ENCODE measurements at regions not wholly inside any gene's neighbourhood (a gene's known extent, or its start where the extent isn't known, plus 50 kb on each side); places are given as distances from the start of the nearest gene placed in this dataset.

DNA sequence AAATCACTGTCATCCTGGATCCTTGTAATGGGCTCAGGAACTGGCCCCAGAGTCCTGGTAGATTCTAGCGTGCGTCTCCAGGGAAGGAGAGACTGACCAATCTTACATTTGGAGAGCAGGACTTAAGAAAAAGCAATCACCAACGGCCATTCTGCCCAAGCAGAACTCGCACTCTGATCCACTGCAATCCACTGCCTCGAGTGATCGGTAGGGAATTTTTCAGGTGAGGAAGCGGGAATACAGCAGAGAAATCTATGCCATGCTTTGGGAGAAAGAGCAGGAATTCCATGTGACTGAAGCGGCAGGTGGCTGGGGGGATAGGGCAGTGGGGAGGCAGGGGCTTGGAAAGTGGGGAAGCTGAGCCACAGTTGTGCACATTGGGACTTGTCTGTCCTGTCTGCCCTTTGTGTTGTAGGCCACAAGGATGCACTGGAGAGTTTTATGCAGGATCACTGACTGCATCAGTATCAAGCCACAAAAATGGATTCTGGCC lies 143.9 kb upstream of the HS3ST2 start:
- TF ChIP-seq, protein P1, sequence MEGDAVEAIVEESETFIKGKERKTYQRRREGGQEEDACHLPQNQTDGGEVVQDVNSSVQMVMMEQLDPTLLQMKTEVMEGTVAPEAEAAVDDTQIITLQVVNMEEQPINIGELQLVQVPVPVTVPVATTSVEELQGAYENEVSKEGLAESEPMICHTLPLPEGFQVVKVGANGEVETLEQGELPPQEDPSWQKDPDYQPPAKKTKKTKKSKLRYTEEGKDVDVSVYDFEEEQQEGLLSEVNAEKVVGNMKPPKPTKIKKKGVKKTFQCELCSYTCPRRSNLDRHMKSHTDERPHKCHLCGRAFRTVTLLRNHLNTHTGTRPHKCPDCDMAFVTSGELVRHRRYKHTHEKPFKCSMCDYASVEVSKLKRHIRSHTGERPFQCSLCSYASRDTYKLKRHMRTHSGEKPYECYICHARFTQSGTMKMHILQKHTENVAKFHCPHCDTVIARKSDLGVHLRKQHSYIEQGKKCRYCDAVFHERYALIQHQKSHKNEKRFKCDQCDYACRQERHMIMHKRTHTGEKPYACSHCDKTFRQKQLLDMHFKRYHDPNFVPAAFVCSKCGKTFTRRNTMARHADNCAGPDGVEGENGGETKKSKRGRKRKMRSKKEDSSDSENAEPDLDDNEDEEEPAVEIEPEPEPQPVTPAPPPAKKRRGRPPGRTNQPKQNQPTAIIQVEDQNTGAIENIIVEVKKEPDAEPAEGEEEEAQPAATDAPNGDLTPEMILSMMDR (IDR thresholded peaks at IDR 0.05): no peak
- TF ChIP-seq POLR2A (IDR thresholded peaks at IDR 0.05): no peak

Measured in testis (tissue), 2 donors.